Activated CD8-positive, alpha-beta T cell treated with anti-CD3 and anti-CD28 coated beads for 36 hours (primary cell): ENCODE measurements at regions not wholly inside any gene's neighbourhood (a gene's known extent, or its start where the extent isn't known, plus 50 kb on each side); places are given as distances from the start of the nearest gene placed in this dataset.

ENCODE experiments used
- ATAC-seq: fragments of 200-7000 bp; cut with Tn5 transposase; one replicate; pipeline ENCODE4 v1.10.0; 2021; ENCODE audit warnings: mild to moderate bottlenecking, moderate library complexity
- CTCF ChIA-PET: fragments of 350-600 bp; sonication (Branson Sonifier 250); formaldehyde crosslinking; loops from one replicate; lab custom pipeline; 2021; ENCODE audit warnings: antibody characterized with exemption; lab: Charles Lee
- POLR2A ChIA-PET: fragments of 350-600 bp; sonication (Branson Sonifier 250); formaldehyde crosslinking; loops from one replicate; lab custom pipeline; 2021; ENCODE audit warnings: antibody characterized with exemption; lab: Charles Lee
- DNase-seq: peaks from one replicate; pipeline ENCODE4 v3.0.0-alpha.2; 2020
- H3K27ac Mint-ChIP-seq: one replicate; pipeline ENCODE4 v1.8.0; 2021; ENCODE audit warnings: mild to moderate bottlenecking, mixed read lengths
- H3K27me3 Mint-ChIP-seq: one replicate; pipeline ENCODE4 v1.8.0; 2021; ENCODE audit warnings: mixed read lengths
- H3K36me3 Mint-ChIP-seq: one replicate; pipeline ENCODE4 v1.8.0; 2021; ENCODE audit warnings: low read depth, mixed read lengths
- H3K4me1 Mint-ChIP-seq: one replicate; pipeline ENCODE4 v1.8.0; 2021; ENCODE audit warnings: low read depth, mixed read lengths
- H3K4me3 Mint-ChIP-seq: one replicate; pipeline ENCODE4 v1.8.0; 2021; ENCODE audit warnings: mild to moderate bottlenecking, moderate library complexity, mixed read lengths
- H3K9me3 Mint-ChIP-seq: one replicate; pipeline ENCODE4 v1.8.0; 2021; ENCODE audit warnings: mixed read lengths
- intact Hi-C: fragments of 100-400 bp; cut with micrococcal nuclease; formaldehyde crosslinking; loops from one replicate; pipeline ENCODE4 v1.10.0; 2022
- TF ChIP-seq, protein P1 (sequence below): fragments of 200-600 bp; IDR thresholded peaks from one replicate; pipeline ENCODE4 v1.8.0; 2022; ENCODE audit warnings: antibody characterized with exemption, mild to moderate bottlenecking

GRCh38 chr1:94714552-94714951, 105.6 kb upstream of the SLC44A3 start:
- no peak for DNase-seq
- ChIA-PET CTCF (interaction anchor here (1.4 kb wide), 1 partner anchor 9 kb away, joined by 3 read pairs; no protein-coding TSS in a partner anchor), POLR2A (no interaction called here)
- H3K27ac Mint-ChIP-seq: no peak overlapping the region
- peaks cover 2% of the 10 kb centered on the region for H3K27me3 Mint-ChIP-seq
- intact Hi-C loops: no loop called here
- ATAC-seq: no peak
- no peak overlapping the region for H3K4me3 Mint-ChIP-seq
- no peaks in the 10 kb centered on the region for H3K9me3 Mint-ChIP-seq
- H3K4me1 Mint-ChIP-seq: no peaks in the 10 kb centered on the region
- no peaks in the 10 kb centered on the region for H3K36me3 Mint-ChIP-seq
- TF ChIP-seq, protein P1, sequence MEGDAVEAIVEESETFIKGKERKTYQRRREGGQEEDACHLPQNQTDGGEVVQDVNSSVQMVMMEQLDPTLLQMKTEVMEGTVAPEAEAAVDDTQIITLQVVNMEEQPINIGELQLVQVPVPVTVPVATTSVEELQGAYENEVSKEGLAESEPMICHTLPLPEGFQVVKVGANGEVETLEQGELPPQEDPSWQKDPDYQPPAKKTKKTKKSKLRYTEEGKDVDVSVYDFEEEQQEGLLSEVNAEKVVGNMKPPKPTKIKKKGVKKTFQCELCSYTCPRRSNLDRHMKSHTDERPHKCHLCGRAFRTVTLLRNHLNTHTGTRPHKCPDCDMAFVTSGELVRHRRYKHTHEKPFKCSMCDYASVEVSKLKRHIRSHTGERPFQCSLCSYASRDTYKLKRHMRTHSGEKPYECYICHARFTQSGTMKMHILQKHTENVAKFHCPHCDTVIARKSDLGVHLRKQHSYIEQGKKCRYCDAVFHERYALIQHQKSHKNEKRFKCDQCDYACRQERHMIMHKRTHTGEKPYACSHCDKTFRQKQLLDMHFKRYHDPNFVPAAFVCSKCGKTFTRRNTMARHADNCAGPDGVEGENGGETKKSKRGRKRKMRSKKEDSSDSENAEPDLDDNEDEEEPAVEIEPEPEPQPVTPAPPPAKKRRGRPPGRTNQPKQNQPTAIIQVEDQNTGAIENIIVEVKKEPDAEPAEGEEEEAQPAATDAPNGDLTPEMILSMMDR: no peak

- intact Hi-C loops: no loop called here
- H3K27me3 Mint-ChIP-seq: peaks cover under 1% of the 10 kb centered on the region
- no peak overlapping the region for H3K27ac Mint-ChIP-seq
- no peaks in the 10 kb centered on the region for H3K4me1 Mint-ChIP-seq
- TF ChIP-seq, protein P1: no peak
- no peak overlapping the region for H3K4me3 Mint-ChIP-seq
- POLR2A ChIA-PET: no interaction called here
- H3K36me3 Mint-ChIP-seq: no peaks in the 10 kb centered on the region
- no peak for ATAC-seq
- DNase-seq: no peak
- CTCF ChIA-PET: interaction anchor here (1.4 kb wide), 1 partner anchor 9 kb away, joined by 3 read pairs; no protein-coding TSS in a partner anchor
- H3K9me3 Mint-ChIP-seq: no peaks in the 10 kb centered on the region
Observed at GRCh38 chr1:94714152-94714551, 106.0 kb upstream of the SLC44A3 start.

DNA sequence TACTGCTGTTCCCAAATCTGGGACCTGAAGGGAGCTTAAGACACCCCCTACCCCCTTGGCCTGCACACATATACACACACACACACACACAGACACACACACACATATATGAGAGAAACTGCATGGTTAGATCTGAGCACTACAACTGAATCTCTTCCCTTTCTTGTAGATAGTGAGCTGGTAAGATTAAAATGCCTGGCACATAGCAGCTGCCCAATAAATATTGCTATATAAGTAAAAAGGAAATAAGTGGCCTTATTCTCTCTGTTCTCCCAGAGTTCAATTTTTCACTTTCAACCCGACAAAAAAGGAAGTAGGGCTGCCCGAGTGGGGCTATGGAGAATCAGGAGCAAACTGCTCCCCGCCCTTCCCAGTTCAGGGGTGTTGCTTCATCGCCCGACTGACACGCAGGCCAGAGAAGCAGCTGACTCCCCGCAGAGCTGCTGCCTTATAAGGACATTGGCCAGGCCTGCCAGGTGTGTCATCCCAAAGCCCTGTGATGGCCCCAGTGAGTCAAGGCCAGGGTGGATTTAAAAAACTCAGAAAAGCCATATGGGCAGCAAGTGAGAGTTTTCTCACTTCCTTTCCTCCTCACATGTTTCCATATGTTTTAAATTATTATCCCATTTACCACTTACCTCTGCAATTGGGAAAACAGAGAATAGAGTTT, 106.5 kb upstream of the SLC44A3 start:
- intact Hi-C loops: no loop called here
- Mint-ChIP-seq H3K27ac (no peak overlapping the region), H3K36me3 (no peaks in the 10 kb centered on the region), H3K4me1 (no peaks in the 10 kb centered on the region), H3K27me3 (no peaks in the 10 kb centered on the region), H3K9me3 (no peaks in the 10 kb centered on the region), H3K4me3 (no peak overlapping the region)
- DNase-seq: peak; percentile 18
- ATAC-seq: no peak
- ChIA-PET POLR2A (no interaction called here), CTCF (interaction anchor here (1.4 kb wide), 1 partner anchor 10 kb away, joined by 3 read pairs; no protein-coding TSS in a partner anchor)
- TF ChIP-seq, protein P1: no peak

DNA sequence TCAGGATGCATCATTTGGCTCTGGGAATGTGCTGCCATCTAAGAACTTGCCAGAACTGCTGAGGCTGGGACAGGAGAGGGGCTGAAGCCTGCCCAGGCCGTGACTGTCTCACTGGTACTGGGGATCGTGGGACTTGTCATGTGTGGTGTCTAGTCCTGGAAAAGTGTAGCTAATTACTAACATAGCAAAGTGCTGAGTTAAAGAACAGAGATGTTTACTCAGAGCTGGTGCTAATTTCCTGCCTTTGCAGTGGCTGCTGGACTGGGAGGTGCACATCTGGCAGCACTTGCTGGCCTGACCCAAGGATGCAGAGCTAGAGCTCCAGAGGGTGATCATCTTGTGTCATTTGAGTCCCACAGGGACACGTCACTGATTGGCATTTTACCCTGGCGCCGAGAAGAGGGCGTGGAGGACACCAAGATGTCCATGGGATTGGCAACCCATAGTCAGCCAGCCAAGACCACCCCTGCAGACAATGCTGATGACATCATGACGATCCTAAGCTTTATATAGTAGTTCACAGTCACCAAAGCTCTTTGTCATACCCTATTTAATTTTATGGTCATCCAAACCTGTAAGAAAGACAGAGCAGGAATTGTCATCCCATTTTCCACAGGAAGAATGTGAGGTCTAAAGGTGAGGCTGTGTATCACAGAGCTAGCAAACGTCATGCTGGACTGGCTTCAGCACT, 110.1 kb upstream of the SLC44A3 start:
- no peak overlapping the region for H3K4me3 Mint-ChIP-seq
- H3K27ac Mint-ChIP-seq: no peak overlapping the region
- TF ChIP-seq, protein P1: no peak
- DNase-seq (no peak), ATAC-seq (no peak)
- intact Hi-C loops: no loop called here
- POLR2A ChIA-PET: no interaction called here
- H3K4me1 Mint-ChIP-seq: no peaks in the 10 kb centered on the region
- no peaks in the 10 kb centered on the region for H3K36me3 Mint-ChIP-seq
- H3K27me3 Mint-ChIP-seq: no peaks in the 10 kb centered on the region
- CTCF ChIA-PET: no interaction called here
- H3K9me3 Mint-ChIP-seq: no peaks in the 10 kb centered on the region

- Mint-ChIP-seq H3K4me1 (no peaks in the 10 kb centered on the region), H3K4me3 (no peak overlapping the region), H3K9me3 (no peaks in the 10 kb centered on the region), H3K27ac (no peak overlapping the region), H3K27me3 (no peaks in the 10 kb centered on the region), H3K36me3 (no peaks in the 10 kb centered on the region)
- DNase-seq (no peak), ATAC-seq (no peak)
- ChIA-PET POLR2A (no interaction called here), CTCF (no interaction called here)
- intact Hi-C loops: no loop called here
- TF ChIP-seq, protein P1: no peak
Observed at GRCh38 chr1:94708811-94709210, 111.3 kb upstream of the SLC44A3 start.
